OCI-LY1 (cell line): ENCODE measurements at regions not wholly inside any gene's neighbourhood (a gene's known extent, or its start where the extent isn't known, plus 50 kb on each side); places are given as distances from the start of the nearest gene placed in this dataset.

Experiments used
- EZH2 ChIP-seq: fragments of 200-600 bp; sonication (generic), shearing (Covaris generic); IDR thresholded peaks from 2 replicates; pipeline ENCODE4 v1.8.0; 2017; ENCODE audit warnings: borderline replicate concordance, mixed run types, mild to moderate bottlenecking, antibody characterized with exemption, low read length, moderate library complexity, mixed read lengths
- TF ChIP-seq, protein P1 (sequence below): fragments of 200-600 bp; sonication (generic), shearing (Covaris generic); IDR thresholded peaks from 2 replicates; pipeline ENCODE4 v1.5.1; 2017; ENCODE audit warnings: mild to moderate bottlenecking, antibody characterized with exemption, low read length, moderate library complexity, mixed read lengths

DNA sequence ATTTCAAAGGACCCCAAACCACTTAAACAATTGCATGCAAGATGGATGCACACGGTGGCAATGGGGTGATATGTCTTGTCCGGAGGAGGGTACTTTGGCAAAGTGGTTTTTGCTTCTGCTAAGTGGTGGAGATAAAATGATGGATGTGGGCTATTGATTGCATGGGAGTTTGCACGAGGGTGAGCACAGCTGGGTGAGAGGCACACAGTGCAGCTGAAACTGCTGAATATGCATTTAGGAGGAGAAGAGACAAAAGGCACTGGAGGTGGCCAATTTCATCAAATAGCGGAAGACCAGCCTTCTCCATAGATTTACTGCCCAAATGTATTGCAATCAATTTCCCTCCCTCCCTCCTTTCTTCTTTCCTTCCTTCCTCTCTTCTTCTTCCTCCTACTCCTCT, 414.4 kb upstream of the EEF2KMT start:
- TF ChIP-seq, protein P1, sequence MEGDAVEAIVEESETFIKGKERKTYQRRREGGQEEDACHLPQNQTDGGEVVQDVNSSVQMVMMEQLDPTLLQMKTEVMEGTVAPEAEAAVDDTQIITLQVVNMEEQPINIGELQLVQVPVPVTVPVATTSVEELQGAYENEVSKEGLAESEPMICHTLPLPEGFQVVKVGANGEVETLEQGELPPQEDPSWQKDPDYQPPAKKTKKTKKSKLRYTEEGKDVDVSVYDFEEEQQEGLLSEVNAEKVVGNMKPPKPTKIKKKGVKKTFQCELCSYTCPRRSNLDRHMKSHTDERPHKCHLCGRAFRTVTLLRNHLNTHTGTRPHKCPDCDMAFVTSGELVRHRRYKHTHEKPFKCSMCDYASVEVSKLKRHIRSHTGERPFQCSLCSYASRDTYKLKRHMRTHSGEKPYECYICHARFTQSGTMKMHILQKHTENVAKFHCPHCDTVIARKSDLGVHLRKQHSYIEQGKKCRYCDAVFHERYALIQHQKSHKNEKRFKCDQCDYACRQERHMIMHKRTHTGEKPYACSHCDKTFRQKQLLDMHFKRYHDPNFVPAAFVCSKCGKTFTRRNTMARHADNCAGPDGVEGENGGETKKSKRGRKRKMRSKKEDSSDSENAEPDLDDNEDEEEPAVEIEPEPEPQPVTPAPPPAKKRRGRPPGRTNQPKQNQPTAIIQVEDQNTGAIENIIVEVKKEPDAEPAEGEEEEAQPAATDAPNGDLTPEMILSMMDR = no peak
- no peak for TF ChIP-seq EZH2
